HG02571 (cell line): ENCODE measurements at regions not wholly inside any gene's neighbourhood (a gene's known extent, or its start where the extent isn't known, plus 50 kb on each side); places are given as distances from the start of the nearest gene placed in this dataset.
"Not testable (repeated sequence)": the region's sequence is repeated elsewhere in the genome, so short reads cannot be mapped to it uniquely, and the experiment has no call there.

Source experiments
- ATAC-seq: cut with Tn5 transposase; IDR thresholded peaks from one replicate; pipeline ENCODE4 v1.9.1; 2021; ENCODE audit warnings: mild to moderate bottlenecking, moderate library complexity; ENCODE audit not compliant: unreplicated experiment

DNA sequence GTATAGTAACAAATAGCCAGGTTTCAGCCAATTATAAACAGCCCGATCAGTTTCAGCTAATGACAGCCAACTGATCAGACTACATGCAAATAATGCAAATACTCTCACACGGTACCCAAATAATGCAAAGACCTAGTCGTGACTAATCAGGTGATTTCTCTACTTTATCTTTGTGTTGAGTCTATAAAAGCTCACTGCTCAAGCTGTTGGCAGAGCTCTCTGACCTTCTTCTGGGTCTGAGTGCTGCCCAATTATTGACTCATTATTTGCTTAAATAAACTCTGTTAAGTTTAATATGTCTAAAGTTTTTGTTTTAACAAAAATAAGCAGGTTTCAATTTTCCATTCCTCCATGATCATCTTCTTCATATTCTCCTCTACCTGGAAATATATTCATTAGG lies 1971.7 kb downstream of the SUCLG1 start:
- ATAC-seq, result no peak

DNA sequence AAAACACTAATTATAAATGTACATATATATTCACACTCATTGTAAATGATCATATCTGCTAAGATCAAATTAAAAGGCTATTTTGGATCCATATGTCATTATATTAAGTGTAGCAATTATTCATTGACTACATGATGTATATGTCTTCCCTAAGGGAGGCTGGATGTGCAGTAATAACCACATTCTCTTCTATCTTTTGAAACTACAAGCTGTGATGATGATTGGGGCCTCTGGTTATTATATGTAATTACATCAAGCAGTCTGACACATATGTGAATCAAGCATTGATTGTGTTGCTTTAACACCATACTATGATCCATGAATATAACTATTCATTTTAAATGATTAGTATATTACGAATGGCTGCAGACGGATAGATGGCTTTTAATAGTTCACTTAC lies 1973.4 kb downstream of the SUCLG1 start:
- no peak for ATAC-seq

DNA sequence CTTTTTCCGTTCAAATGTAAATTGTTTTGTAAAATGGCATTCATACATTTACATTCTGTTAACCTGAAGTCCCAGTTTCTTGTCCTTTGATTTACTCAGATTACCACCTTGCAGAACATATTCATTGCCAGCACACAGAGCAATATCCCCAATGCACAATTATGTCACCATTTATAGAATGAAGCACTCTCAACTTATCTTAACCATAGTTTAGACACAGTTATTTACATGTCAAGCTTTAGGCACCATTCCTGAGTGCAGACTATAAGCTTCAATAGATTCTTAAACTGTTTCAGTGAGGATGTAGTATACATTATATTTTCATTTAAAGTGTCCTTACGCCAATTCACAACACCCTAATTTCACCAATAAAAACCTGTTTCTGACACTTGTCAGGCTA lies 1977.9 kb downstream of the SUCLG1 start:
- no peak for ATAC-seq

DNA sequence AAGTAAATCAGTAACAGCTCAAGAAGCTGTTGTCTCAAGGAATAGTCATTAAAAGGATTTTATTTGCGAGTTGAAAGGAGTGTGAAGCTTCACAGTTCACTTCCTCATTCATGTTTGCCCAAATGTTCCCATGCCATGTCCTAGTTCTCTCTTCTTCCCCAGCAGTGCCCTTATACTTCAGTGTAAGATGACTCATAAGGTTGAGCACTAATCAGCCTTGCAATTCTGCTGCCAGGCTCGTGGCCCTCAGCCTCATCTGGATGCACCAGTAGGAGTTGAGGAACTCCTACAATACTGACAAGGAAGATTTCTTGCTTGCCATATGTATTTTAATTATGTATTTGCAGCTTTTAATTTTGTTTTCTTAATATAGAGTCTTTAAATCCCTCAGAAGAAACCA lies 1980.4 kb downstream of the SUCLG1 start:
- ATAC-seq, result no peak

GRCh38 chr2:82476094-82476493 lies 1983.0 kb downstream of the SUCLG1 start:
- ATAC-seq, result no peak

DNA sequence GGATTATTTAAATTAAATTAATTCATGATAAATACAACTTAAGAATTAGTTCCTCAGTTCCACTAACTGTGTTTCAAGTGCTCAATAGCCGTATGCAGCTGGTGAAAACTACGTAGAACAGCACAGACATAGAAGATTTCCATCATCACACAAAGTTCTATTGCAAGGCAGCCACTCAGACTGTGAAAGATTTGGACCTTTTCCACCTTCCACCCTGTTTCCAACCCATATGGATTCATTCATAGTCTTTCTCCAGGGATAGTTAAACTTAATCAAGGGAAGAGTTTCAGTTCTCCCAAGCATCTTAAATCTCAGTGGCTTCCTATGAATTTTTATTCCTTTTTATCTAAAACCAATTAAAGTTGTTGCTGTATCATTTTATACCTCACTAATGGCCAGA lies 2030.8 kb downstream of the SUCLG1 start:
- ATAC-seq, result no peak

DNA sequence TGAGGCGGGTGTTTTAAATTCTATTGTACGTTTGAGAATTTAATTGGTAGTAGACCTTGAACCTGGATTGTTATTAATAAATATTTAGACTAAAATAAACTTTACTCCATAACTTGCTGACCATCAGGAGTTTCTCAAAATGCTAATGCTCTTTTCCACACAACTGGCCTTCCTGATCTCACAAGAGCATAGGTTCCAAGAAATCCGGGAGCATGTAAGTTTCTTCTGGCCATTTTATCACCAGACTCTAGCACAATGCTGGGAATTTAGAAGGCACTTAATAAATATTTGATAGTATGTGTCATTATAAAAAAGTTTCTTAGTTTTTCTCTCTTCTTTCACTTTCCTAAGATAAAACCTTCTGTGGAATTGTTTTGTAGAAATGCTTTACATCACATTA lies 2047.1 kb downstream of the SUCLG1 start:
- no peak for ATAC-seq

DNA sequence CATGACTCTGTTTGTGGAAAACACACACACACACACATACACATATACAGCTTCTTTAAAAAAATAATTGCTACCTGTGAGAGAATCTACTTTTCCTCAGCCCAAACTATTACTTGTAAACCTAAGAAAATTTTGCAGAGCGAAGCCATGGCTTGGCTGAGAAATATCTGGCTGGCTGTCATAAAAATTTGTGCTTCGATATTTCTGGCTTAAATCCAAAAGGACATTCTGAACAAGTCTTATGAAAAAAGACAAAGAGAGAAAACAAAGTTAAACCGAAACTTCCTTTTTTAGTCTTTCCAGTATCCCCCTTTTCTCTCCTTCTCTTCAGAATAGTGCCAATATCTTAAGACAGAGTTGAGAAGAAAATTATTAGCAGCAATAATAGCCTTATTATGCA lies 2048.0 kb downstream of the SUCLG1 start:
- ATAC-seq, result no peak

DNA sequence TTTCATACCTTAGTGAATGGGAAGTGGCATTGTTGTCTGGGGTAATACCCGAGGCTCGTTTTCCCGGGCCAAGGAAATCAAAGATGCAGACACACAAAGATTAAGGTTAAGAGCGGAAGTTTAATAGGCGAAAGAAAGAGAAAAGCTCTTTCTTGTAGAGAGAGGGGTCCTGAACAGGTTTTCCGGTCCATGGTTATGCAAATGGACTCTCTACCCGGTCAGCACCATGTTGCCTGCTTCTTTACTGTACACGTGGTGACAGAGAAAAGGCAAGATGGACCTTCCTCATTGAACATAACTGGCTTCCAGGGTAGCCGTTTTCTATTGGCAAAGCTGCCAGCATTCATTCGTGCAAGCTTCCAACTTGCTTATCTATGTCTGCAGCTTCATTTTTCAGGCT lies 2063.5 kb downstream of the SUCLG1 start:
- ATAC-seq, result no peak

DNA sequence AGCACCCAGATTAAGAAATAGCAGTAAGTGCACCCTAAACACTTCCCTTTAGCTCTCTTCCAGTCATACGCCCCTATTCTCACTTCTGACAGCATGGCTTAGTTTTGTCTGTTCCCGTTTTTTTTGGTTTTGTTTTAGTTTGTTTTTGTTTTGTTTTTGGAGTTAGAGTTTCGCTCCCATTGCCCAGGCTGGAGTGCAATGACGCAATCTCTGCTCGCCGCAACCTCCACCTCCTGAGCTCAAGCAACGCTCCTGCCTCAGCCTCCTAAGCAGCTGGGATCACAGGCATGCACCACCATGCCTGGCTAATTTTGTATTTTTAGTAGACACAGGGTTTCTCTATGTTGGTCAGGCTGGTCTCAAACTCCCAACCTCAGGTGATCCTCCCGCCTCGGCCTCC lies 2067.7 kb downstream of the SUCLG1 start:
- no peak for ATAC-seq

DNA sequence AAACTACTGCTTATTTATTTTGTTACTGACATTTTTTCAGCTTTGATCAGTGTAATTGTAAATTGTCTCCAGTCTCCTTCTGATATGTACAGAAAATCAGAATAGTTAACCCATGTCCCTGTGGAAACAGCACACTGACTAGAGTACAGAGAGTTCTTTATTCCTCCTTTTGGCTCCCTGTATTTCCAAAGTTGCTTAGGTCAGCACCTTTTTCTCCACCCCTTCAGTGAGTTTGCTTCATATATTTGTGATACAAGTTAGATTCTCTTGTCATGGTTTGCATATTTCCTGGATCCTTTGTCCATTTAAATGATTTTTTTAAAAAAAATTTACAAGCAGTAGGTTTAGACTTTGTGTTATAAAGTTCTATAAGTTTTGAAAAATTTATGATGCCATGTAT lies 2051.1 kb upstream of the LRRTM1 start:
- ATAC-seq, result no peak

DNA sequence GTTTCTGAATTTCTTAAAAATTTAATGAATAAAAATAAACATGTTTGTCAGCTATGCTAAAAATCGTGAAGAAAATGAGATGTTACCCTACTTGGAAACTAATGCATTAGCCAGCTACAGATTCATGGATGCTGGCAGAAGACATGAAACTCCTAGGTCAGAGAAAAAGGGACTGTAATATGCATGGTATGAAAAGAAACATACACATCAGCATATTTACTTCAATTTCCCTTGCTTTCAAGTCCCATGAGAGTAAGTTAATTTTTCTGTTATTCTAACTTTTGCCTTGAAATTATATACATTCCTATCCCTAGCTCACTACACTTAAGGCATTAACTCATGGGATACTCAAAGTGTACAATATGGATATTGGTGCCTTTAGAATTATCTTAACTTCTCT lies 2041.4 kb upstream of the LRRTM1 start:
- ATAC-seq, result no peak

- ATAC-seq, result no peak
Measured at GRCh38 chr2:82344670-82345069, 2040.1 kb upstream of the LRRTM1 start.

DNA sequence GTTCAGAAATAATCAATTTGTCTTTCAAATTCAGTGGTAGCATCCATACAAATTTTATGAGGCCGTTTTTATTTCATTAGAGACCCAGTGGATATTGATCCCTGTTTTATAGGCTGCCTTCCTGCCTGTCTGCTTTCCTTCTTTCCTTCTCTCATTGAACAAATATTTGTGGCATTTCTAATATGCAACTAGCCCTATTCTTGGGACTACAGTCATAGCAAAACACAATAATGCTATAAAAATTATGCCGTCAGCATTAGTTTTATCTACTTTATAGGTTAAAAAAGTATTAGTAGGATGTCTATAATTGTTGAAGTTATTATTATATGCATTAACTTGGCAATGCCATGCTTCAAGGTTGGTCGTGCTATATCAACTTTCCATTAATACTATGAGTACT lies 2037.8 kb upstream of the LRRTM1 start:
- no peak for ATAC-seq

DNA sequence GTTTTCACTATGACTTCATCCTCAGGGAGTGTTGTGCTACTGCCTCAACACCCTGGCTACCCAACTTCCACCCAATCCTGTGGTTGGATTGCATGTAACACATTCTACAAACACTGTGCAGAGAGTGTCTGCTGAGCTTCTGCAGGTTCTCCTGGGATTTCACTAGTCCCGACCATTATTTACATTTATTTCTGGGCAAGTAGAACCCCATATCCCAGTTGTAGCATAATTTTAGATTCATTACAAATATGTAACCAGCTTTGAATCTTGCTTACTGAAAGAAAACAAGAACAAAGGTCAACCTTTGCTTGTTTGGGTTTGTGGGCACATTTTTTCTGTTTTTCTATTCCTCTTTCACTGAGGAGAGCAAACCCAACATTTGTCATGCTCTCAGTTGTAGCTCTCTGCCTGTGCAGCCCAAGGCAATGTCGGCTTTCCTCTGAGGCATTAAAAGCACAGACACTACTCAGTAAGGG lies 2036.1 kb upstream of the LRRTM1 start:
- no peak for ATAC-seq

GRCh38 chr2:82339805-82340204 lies 2035.3 kb upstream of the LRRTM1 start:
- no peak for ATAC-seq

DNA sequence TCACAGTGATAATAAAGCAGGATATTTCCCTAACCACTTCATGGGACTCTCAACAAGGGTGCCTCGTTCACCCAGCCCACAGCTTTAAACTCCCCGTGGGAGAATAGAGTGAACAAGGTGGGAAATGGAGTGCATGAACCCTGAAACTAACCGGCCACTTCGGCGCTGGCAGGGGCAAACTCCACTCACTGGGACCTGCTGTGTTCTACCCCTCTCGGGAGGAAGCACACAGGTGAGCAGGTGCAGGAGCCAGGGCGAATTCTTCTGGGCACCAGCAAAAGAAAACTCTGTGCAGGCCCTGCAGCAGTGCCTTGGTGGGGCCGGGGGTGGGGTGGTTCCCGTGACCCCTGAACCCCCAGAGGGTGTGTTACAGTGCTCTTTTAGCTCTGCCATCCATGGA lies 2029.1 kb upstream of the LRRTM1 start:
- no peak for ATAC-seq

- ATAC-seq, result no peak
Measured at GRCh38 chr2:82330155-82330554, 2025.6 kb upstream of the LRRTM1 start.

DNA sequence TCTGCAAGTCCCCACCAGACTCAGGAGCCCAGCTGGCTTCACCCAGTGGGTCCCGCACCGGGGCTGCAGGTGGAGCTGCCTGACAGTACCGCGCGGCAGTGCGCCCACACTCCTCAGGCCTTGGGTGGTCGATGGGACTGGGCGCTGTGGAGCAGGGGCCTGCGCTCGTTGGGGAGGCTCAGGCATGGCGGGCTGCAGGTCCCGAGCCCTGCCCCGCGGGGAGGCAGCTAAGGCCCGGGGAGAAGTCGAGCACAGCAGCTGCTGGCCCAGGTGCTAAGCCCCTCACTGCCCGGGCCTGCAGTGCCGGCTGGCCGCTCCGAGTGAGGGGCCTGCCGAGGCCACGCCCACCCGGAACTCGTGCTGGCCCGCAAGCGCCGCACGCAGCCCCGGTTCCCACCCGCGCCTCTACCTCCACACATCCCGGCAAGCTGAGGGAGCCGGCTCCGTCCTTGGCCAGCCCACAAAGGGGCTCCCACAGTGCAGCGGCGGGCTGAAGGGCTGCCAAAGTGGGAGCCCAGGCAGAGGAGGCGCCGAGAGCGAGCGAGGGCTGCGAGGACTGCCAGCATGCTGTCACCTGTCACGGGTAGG lies 2021.7 kb upstream of the LRRTM1 start:
- ATAC-seq, result not testable (repeated sequence)

DNA sequence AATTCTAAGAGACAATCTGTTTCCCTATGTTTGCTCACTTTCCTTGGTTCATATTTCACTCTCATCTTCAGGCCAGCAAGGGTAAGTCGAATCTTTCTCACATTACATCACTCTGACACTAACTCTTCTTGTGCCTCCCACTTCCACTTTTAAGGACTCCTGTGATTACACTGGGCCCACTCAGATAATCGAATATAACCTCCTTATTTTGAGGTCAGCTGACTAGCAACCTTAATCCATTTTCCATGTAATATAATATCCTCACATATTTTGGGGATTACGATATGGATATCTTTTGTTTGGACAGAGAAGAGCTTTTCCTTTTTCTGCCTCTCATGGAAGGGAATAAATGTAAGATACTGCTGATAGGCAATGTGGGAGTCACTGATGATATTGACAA lies 2015.7 kb upstream of the LRRTM1 start:
- no peak for ATAC-seq

- ATAC-seq, result no peak
Measured at GRCh38 chr2:82317012-82317411, 2012.5 kb upstream of the LRRTM1 start.

DNA sequence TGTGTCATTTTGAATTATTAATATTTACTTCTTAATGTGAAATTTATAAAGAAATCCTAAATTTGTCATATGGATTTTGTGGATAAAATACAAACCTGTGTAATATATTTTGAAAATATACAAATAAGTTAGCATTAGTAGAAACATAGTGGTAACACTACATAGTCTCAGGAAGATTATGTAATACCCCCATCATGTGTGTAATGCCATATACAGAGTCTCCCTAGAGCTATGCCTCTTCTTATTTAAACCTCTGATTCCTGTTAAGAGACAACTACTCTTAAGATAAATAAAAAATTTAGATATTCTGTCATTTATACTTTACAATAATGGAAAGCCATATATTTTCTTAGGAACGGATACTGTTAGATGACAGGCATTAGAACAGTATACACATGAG lies 2012.0 kb upstream of the LRRTM1 start:
- no peak for ATAC-seq

- ATAC-seq, result no peak
Measured at GRCh38 chr2:82314836-82315472, 2010.4 kb upstream of the LRRTM1 start.
